HAP-1 (cell line): ENCODE measurements at regions not wholly inside any gene's neighbourhood (a gene's known extent, or its start where the extent isn't known, plus 50 kb on each side); places are given as distances from the start of the nearest gene placed in this dataset.
"Not testable (repeated sequence)": the region's sequence is repeated elsewhere in the genome, so short reads cannot be mapped to it uniquely, and the experiment has no call there.

Experiments
- DNase-seq, 2 experiments: peaks; one replicate each; pipeline ENCODE4 v3.0.0-alpha.2; 2016 to 2020; ENCODE audit warnings: low spot score in 2 of 2
- H3K27me3 ChIP-seq: fragments of 250-450 bp; sonication (Bioruptor Pico); 2 replicates; pipeline ENCODE4 v1.5.1; 2020; ENCODE audit warnings: low read depth, mild to moderate bottlenecking, moderate library complexity
- H3K36me3 ChIP-seq: fragments of 250-450 bp; sonication (Bioruptor Pico); replicated peaks from 2 replicates; pipeline ENCODE4 v1.5.1; 2020; ENCODE audit warnings: mild to moderate bottlenecking
- H3K4me1 ChIP-seq: fragments of 250-450 bp; sonication (Bioruptor Pico); 2 replicates; pipeline ENCODE4 v1.5.1; 2020; ENCODE audit warnings: mild to moderate bottlenecking
- H3K4me3 ChIP-seq: fragments of 250-450 bp; sonication (Bioruptor Pico); 2 replicates; pipeline ENCODE4 v1.5.1; 2020; ENCODE audit warnings: mild to moderate bottlenecking, moderate library complexity
- H3K9me3 ChIP-seq: fragments of 250-450 bp; sonication (Bioruptor Pico); 2 replicates; pipeline ENCODE4 v1.5.1; 2020; ENCODE audit warnings: mild to moderate bottlenecking, moderate library complexity
- in situ Hi-C: fragments of 300-500 bp; cut with MboI; formaldehyde crosslinking; loops from 3 replicates; pipeline ENCODE4 v1.14.3; 2020; ENCODE audit warnings: low sequenced_read_pairs, inconsistent platforms, mixed read lengths

DNA sequence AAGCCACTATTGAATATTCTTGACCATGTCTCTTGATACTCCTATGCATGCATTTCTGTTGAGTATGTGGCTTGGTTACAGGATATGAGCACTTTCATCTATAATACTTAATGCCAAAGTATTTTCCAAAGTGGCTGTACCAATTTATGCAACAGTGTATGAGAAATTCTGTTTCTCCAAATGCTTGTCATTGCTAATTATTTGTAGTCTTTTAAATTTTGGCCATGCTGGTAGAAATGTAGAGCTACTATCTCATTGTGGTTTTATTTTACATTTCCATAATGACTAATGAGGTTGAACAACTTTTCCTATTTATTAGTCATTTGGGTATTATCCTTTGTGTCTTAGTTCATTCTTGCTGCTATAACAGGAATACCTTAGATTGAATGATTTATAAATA lies 71.4 kb upstream of the TSPAN2 start:
- DNase-seq, result no peak
- in situ Hi-C loops, result no loop called here
- no peaks in the 10 kb centered on the region for H3K9me3 ChIP-seq
- no peaks in the 10 kb centered on the region for H3K27me3 ChIP-seq
- H3K4me3 ChIP-seq, result no peak overlapping the region
- H3K4me1 ChIP-seq, result no peaks in the 10 kb centered on the region
- H3K36me3 ChIP-seq, result no peaks in the 10 kb centered on the region

DNA sequence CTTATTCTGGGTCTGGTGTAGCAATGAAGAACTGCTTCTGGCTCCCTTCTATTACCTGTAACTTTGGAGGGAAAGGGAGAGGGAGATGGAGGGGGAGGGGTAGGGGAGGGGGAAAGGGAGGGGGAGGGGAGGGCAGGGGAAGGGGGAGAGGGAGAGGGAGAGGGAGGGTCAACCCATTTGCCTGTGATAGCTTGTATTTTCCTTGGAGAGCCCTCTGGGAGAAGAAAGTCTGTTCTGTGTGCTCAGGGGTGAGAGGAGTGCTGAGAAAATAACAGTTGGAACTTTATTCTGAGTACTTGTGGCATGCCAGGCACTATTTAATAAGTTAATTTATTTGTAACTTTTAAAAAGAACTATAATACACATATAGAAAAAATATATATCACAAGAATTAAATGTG lies 70.7 kb upstream of the TSPAN2 start:
- no peak overlapping the region for H3K4me3 ChIP-seq
- no peaks in the 10 kb centered on the region for H3K36me3 ChIP-seq
- DNase-seq, result no peak
- no peaks in the 10 kb centered on the region for H3K4me1 ChIP-seq
- no peaks in the 10 kb centered on the region for H3K27me3 ChIP-seq
- H3K9me3 ChIP-seq, result no peaks in the 10 kb centered on the region
- in situ Hi-C loops, result no loop called here

DNA sequence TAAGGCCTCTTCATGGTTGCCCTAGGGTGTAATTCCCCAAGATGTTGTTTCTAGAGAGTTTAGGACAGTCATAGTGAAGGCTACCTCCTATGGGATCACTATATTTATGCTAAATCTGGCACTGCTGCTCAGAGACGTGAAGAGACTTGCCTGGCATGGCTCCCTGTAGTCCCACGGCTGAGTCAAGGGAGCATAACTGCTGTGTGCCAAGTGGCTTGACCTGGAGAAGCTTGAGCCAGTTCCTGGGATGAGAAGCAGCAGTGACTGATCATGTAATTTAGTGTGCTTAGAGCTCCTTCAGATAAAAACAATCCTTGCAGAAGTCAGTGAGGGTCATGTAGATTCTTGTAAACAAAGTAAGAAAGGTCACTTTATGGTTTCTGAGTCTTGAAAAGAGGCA lies 68.9 kb upstream of the TSPAN2 start:
- Histone ChIP-seq H3K27me3 (no peaks in the 10 kb centered on the region), H3K4me3 (no peak overlapping the region), H3K9me3 (no peaks in the 10 kb centered on the region), H3K4me1 (no peaks in the 10 kb centered on the region), H3K36me3 (no peaks in the 10 kb centered on the region)
- DNase-seq, result no peak
- in situ Hi-C loops, result no loop called here

DNA sequence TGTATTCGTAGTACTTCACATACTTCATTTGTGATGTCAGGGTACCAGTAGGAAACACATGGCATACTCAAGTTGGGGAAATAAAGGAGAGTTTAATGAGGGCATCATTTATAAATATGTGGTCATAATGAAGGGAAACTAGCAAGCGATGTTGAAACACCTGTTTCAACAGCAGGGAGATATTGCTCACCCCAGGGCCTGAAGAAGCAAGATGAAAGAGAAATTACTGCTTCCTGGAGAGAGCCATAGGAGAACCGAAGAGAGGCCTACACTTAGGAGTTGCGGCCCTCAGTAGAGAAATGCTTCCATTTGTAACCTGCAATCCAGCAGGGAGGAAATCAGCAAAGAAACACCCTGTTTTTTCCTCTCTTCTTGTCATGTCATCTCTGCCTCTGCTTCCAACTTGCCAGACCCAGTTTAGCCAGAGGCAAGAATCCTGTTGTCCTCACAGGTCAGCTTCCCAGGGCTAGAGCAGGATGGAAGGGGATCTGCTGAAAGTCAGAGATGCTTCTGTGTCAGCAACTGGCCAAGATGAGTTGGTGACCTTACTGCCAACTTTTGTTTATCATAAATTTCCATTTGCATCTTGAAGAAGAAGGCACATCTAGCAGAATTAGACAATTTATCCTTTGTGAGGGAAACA lies 67.6 kb upstream of the TSPAN2 start:
- Histone ChIP-seq H3K4me3 (no peak overlapping the region), H3K9me3 (no peaks in the 10 kb centered on the region), H3K36me3 (no peaks in the 10 kb centered on the region), H3K27me3 (no peaks in the 10 kb centered on the region), H3K4me1 (no peaks in the 10 kb centered on the region)
- no peak for DNase-seq
- in situ Hi-C loops, result no loop called here

DNA sequence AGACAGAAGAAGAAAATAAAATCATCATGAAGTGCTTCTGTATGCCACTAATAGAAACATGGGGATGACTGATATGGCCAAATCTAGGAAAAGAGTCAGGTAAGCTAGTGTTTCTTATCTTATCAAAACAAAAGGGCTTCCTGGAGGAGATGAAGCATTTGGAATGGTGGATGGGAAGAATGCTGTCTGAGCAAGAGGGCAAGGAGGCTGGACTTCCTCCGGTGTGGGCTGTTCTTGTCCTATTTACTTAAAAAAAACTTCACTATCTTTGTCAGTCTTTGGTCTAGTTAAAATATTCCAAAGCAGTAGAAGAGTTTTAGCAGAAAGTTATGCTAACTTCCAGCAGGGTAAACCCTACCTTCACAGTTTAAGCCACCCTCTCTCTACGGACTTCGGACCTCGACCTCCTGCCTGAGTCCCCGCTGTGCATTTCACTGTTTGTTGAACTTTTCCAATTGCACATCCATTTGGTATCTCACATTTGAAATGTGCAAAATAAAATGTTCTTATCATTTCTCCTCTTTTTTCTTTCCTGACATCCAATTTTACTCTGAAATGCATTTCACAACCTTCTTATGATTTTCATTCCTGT lies 64.8 kb upstream of the TSPAN2 start:
- H3K4me1 ChIP-seq, result no peaks in the 10 kb centered on the region
- in situ Hi-C loops, result no loop called here
- H3K27me3 ChIP-seq, result no peaks in the 10 kb centered on the region
- DNase-seq, result no peak
- no peaks in the 10 kb centered on the region for H3K36me3 ChIP-seq
- no peaks in the 10 kb centered on the region for H3K9me3 ChIP-seq
- H3K4me3 ChIP-seq, result no peak overlapping the region

DNA sequence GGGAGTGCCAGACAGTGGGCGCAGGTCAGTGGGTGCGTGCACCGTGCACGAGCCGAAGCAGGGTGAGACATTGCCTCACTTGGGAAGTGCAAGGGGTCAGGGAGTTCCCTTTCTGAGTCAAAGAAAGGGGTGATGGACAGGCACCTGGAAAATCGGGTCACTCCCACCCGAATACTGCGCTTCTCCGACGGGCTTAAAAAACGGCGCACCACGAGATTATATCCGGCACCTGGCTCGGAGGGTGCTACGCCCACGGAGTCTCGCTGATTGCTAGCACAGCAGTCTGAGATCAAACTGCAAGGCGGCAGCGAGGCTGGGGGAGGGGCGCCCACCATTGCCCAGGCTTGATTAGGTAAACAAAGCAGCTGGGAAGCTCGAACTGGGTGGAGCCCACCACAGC lies 58.6 kb upstream of the TSPAN2 start:
- in situ Hi-C loops, result loop anchor here (25.0 kb wide), 1 partner anchor 614 kb away; the partner anchor contains the start of gene CASQ2
- not testable (repeated sequence) for H3K4me1 ChIP-seq, H3K9me3 ChIP-seq, H3K36me3 ChIP-seq
- H3K27me3 ChIP-seq, result peaks cover 12% of the 10 kb centered on the region
- peak overlapping the region; percentile 25 for H3K4me3 ChIP-seq
- peak in 1 of 2 experiments; percentile 10 for DNase-seq

DNA sequence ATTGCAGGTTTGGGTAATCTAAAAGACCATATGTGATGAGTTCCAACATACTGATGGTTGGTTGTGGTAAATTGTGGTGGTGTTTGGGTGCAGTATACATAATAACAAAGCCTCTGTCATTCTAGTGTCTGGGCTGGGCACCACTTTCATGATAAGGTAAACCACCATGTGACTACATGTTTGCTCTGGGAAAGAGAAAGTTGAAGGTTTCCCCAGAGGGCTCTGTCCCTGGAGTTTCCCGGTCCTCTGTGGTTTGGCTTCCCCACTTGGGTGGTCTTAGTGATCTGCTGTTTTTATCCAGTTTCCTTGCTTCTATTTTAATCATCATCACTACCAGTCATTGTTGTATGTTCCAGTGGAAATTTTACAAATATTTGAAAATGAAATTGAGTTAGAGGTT lies 55.9 kb upstream of the TSPAN2 start:
- no peak for DNase-seq
- in situ Hi-C loops, result loop anchor here (25.0 kb wide), 1 partner anchor 617 kb away; the partner anchor contains the start of gene CASQ2
- no peaks in the 10 kb centered on the region for H3K4me1 ChIP-seq
- no peak overlapping the region for H3K4me3 ChIP-seq
- peaks cover 12% of the 10 kb centered on the region for H3K27me3 ChIP-seq
- no peaks in the 10 kb centered on the region for H3K36me3 ChIP-seq
- no peaks in the 10 kb centered on the region for H3K9me3 ChIP-seq

DNA sequence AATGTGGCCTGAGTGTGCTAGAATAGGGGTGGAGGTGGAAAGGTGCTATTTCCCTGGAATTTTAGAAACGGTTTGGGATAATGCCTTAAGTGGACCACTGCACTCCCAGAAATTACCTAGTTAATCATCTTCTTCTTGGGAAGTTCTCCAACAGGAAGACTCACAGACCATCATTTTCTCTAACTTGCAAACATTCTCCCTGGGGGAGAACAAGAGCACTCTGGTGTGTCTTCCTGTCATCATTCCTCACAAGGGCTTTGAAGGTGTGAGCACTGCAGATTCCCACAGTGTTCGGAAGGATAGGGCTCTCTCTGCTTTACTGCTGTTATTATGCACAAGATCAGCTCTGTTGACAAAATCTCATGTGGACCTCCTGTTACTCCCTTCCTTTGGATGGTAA lies 54.9 kb upstream of the TSPAN2 start:
- no peaks in the 10 kb centered on the region for H3K9me3 ChIP-seq
- in situ Hi-C loops, result loop anchor here (5.0 to 25.0 kb wide), 2 partner anchors 323 to 618 kb away; partner anchors contain the start of gene CASQ2
- DNase-seq, result no peak
- peaks cover 12% of the 10 kb centered on the region for H3K27me3 ChIP-seq
- H3K36me3 ChIP-seq, result no peaks in the 10 kb centered on the region
- H3K4me1 ChIP-seq, result no peaks in the 10 kb centered on the region
- no peak overlapping the region for H3K4me3 ChIP-seq

DNA sequence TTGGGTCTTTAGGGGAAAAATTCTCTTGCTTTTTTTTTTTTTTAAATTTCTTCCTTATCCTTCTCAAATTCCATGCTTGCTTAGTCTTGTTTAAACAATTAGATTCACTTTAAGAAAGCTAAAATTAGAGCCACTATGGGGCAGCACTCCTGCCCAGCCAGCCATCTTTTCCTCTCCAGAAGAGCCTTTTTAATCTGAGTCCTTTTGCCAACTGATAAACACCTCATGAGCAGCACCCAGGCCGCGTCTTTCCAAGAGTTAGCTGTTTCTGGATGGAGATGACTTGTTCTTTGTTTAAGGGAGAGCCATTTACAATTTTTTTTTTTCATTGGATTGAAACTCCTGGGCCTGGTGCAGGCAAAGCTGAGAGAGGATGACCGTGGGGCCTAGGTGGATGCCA lies 53.3 kb upstream of the TSPAN2 start:
- Histone ChIP-seq H3K4me1 (no peaks in the 10 kb centered on the region), H3K27me3 (peaks cover 12% of the 10 kb centered on the region), H3K9me3 (no peaks in the 10 kb centered on the region), H3K4me3 (no peak overlapping the region), H3K36me3 (no peaks in the 10 kb centered on the region)
- no peak for DNase-seq
- in situ Hi-C loops, result loop anchor here (5.0 to 25.0 kb wide), 2 partner anchors 325 to 620 kb away; partner anchors contain the start of gene CASQ2

DNA sequence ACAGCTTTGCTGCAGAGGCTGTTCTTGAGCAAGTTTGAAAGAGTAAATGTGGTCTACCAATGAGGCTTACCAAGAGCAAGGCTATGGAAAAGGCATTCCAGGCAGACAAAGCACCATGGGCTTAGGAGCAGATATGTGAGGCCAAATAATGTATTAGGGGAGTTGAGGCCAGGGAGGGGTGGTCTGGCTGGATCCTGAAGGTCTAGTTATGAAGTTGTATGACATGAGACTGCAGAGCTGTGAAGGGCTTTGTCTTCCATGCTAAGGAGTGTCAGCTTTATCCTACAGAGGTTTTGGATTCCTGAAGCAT lies 51.8 kb upstream of the TSPAN2 start:
- Histone ChIP-seq H3K4me1 (no peaks in the 10 kb centered on the region), H3K9me3 (no peaks in the 10 kb centered on the region)
- in situ Hi-C loops, result loop anchor here (5.0 to 25.0 kb wide), 2 partner anchors 326 to 621 kb away; partner anchors contain the start of gene CASQ2

DNA sequence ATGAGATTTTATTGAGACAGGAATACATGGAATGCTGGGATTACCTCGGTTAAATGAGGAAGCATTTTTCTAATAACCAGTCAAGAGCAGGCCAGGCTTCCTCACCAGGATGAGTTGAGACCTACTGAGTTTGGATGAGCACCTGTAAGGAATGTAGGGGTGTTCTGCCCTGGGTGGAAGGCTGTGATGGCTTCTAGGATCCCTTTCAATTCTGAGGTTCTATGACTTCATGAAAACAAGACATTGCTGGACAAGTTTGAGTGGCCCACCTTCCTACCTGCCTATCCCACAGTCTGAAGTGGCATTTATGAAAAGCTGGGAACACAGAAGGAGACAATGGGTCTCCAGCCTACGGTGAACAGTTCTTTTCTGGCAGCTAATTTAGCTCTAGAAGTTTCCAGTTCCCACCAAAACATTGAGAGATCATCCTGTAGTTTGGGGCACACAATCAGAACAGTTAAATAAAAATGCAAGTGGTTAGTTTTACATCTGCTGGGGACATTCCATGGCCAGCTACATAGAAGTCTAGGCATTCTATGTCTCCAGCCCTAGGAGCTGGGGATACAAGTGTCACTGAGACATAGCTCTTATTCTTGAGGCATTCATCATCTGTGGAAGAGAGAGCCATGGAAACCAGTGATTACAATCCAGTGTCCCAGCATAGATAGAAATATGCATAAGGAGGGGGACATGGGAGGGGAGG lies 51.3 kb upstream of the TSPAN2 start:
- H3K36me3 ChIP-seq, result no peaks in the 10 kb centered on the region
- no peak for DNase-seq
- no peak overlapping the region for H3K4me3 ChIP-seq
- no peaks in the 10 kb centered on the region for H3K9me3 ChIP-seq
- no peaks in the 10 kb centered on the region for H3K4me1 ChIP-seq
- 0 out of 2 replicates have a peak, but pooled peaks cover 2% of the 10 kb centered on the region for H3K27me3 ChIP-seq
- in situ Hi-C loops, result loop anchor here (5.0 to 25.0 kb wide), 2 partner anchors 327 to 622 kb away; partner anchors contain the start of gene CASQ2

More for the DNA sequence above, 51.8 kb upstream of the TSPAN2 start:
- peaks cover 3% of the 10 kb centered on the region; the same call in 1 of the 2 replicates for H3K27me3 ChIP-seq
- no peaks in the 10 kb centered on the region for H3K36me3 ChIP-seq
- no peak for DNase-seq
- no peak overlapping the region for H3K4me3 ChIP-seq

DNA sequence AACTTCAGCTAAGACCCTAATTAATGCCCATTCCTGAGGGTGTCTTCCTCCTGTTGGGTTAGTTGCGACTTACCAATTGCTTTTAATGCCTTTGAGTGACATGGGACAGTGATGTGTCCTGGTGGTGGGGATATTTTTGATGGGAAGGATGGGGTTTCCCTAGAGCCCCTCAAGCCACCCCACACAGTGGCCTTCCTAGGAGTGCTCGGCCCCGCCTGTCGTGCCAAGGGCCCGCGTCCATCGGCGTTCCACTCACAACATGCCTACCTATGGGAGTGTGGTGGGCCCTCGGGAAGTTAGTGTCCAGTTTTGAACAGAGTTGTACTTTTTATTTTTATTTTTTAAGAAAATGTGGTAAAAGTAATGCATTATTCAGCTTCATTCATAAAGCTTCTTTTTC lies 50.1 kb upstream of the TSPAN2 start:
- no peak overlapping the region for H3K4me3 ChIP-seq
- in situ Hi-C loops, result loop anchor here (5.0 to 25.0 kb wide), 2 partner anchors 453 to 623 kb away; partner anchors contain the start of gene CASQ2

More for the DNA sequence above, 50.1 kb upstream of the TSPAN2 start:
- H3K4me1 ChIP-seq, result no peaks in the 10 kb centered on the region
- H3K36me3 ChIP-seq, result no peaks in the 10 kb centered on the region
- no peaks in the 10 kb centered on the region for H3K9me3 ChIP-seq
- DNase-seq, result no peak
- no peaks in the 10 kb centered on the region for H3K27me3 ChIP-seq
